Fibroblast of the aortic adventitia (primary cell): ENCODE measurements at regions not wholly inside any gene's neighbourhood (a gene's known extent, or its start where the extent isn't known, plus 50 kb on each side); places are given as distances from the start of the nearest gene placed in this dataset.
"Not testable (repeated sequence)": the region's sequence is repeated elsewhere in the genome, so short reads cannot be mapped to it uniquely, and the experiment has no call there.

Experiments
- DNase-seq: peaks from one replicate; pipeline ENCODE4 v3.0.0-alpha.2; 2010; ENCODE audit warnings: low read depth
- H3K4me3 ChIP-seq: 2 replicates; pipeline ENCODE4 v1.5.1; 2011; ENCODE audit warnings: low read depth, mild to moderate bottlenecking, control low read depth, low read length, moderate library complexity
- TF ChIP-seq, protein P1 (sequence below): IDR thresholded peaks from 2 replicates; pipeline ENCODE4 v1.5.1; 2011; ENCODE audit warnings: mild to moderate bottlenecking, low read length, control low read depth, inconsistent platforms; ENCODE audit not compliant: insufficient read depth

DNA sequence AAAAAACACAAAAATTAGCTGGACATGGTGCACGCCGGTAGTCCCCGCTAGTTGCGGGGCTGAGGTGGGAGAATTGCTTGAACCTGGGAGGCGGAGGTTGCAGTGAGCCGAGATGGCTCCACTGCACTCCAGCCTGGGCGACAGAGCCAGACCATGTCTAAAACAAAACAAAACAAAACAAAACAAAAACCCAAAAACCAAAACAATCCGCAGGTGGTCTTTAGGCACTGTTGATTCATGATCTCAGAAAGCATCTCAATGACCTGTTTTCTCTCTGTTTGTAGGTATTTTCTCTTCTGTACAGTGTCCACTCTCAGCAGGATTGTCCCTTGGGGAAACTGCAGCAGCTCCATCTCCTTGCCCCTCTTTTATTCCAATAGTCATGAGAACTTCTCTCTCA is 74.9 kb upstream of the ADGRL2 start:
- TF ChIP-seq, protein P1, sequence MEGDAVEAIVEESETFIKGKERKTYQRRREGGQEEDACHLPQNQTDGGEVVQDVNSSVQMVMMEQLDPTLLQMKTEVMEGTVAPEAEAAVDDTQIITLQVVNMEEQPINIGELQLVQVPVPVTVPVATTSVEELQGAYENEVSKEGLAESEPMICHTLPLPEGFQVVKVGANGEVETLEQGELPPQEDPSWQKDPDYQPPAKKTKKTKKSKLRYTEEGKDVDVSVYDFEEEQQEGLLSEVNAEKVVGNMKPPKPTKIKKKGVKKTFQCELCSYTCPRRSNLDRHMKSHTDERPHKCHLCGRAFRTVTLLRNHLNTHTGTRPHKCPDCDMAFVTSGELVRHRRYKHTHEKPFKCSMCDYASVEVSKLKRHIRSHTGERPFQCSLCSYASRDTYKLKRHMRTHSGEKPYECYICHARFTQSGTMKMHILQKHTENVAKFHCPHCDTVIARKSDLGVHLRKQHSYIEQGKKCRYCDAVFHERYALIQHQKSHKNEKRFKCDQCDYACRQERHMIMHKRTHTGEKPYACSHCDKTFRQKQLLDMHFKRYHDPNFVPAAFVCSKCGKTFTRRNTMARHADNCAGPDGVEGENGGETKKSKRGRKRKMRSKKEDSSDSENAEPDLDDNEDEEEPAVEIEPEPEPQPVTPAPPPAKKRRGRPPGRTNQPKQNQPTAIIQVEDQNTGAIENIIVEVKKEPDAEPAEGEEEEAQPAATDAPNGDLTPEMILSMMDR, result no peak
- no peak overlapping the region for H3K4me3 ChIP-seq
- no peak for DNase-seq

DNA sequence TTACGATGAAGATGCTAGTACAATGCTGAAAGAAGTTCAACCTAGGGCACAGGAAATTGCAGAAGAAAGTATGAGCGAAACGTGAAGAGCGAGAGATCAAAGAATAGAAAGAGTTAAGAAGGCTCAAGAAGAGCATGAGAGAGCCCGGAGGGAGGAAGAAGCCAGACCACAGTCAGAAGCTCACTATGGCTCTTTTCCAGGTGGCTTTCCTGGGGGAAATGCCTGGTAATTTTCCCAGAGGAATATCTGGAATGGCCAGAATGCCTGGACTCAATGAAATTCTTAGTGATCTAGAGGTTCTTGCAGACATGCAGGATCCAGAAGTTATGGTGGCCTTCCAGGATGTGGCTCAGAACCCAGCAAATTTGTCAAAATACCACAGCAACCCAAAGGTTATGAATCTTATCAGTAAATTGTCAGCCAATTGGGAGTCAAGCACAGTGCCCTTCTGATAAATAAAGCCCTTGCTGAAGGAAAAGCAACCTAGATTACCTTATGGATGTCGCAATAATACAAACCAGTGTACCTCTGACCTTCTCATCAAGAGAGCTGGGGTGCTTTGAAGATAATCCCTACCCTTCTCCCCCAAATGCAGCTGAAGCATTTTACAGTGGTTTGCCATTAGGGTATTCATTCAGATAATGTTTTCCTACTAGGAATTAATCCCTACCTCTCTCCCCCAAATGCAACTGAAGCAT is 78.0 kb upstream of the ADGRL2 start:
- DNase-seq, result peak; percentile 47
- H3K4me3 ChIP-seq, result not testable (repeated sequence)

- not testable (repeated sequence) for DNase-seq, H3K4me3 ChIP-seq
These were observed 80.5 kb upstream of the ADGRL2 start for GRCh38 chr1:81720256-81720655.

DNA sequence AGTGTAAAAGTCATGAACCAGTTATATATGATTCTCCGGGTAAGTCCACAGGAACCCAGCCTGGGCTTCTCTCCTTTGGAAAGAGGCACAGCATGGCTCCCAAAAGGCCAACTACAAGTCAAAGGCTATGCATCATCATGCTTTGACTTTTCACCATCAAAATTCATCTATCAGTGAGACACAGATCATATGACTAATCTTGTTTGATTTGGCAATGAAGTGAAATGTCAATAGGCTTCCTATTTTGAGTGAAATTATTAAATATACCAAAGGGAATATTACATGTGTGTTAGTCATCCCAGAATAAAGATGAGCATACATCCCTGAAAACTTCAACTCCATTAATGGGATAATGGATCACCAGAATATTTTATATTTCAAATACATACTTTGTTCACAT is 83.5 kb upstream of the ADGRL2 start:
- no peak for DNase-seq
- TF ChIP-seq, protein P1, result no peak
- no peak overlapping the region for H3K4me3 ChIP-seq

DNA sequence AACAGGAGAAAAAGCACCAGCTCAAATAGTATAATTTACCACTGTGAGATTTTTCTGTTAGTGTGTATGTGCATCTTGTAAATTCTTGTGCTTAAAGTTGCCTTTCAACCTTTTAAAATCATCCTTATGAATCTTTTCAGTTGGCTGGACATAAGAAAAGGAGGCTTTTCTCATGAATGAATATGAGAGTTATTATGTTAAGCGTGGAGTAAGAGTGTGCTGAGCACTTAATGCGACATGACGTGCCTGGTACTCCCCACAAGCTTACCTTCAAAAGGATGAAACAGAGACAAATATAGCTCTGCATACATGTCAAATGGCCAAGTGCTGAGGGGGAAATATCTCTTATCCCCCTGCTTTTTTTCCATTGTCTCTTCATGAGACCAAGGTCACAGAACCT is 85.3 kb upstream of the ADGRL2 start:
- TF ChIP-seq, protein P1, result no peak
- no peak for DNase-seq

GRCh38 chr1:81714636-81715035 is 86.1 kb upstream of the ADGRL2 start:
- TF ChIP-seq, protein P1, result no peak
- no peak overlapping the region for H3K4me3 ChIP-seq
- no peak for DNase-seq

More for the DNA sequence above, 85.3 kb upstream of the ADGRL2 start:
- no peak overlapping the region for H3K4me3 ChIP-seq

- TF ChIP-seq, protein P1, result no peak
- no peak overlapping the region for H3K4me3 ChIP-seq
- DNase-seq, result no peak
These were observed 88.3 kb upstream of the ADGRL2 start for GRCh38 chr1:81712425-81712824.

- TF ChIP-seq, protein P1, result no peak
These were observed 89.9 kb upstream of the ADGRL2 start for GRCh38 chr1:81710857-81711256.

More at GRCh38 chr1:81710857-81711256, 89.9 kb upstream of the ADGRL2 start:
- H3K4me3 ChIP-seq, result no peak overlapping the region
- no peak for DNase-seq
